Fibroblast of peridontal ligament (primary cell): ENCODE measurements at regions not wholly inside any gene's neighbourhood (a gene's known extent, or its start where the extent isn't known, plus 50 kb on each side); places are given as distances from the start of the nearest gene placed in this dataset.
"Not testable (repeated sequence)": the region's sequence is repeated elsewhere in the genome, so short reads cannot be mapped to it uniquely, and the experiment has no call there.

Source experiments
- DNase-seq: peaks from one replicate; pipeline ENCODE4 v3.0.0-alpha.2; 2010; ENCODE audit errors: extremely low read depth

- not testable (repeated sequence) for DNase-seq
Measured at GRCh38 chr4:157679326-157679725, 458.8 kb downstream of the GRIA2 start.

- no peak for DNase-seq
Measured at GRCh38 chr4:157678478-157678877, 457.9 kb downstream of the GRIA2 start.

- no peak for DNase-seq
Measured at GRCh38 chr4:157674699-157675098, 454.2 kb downstream of the GRIA2 start.

GRCh38 chr4:157667836-157668235 lies 447.3 kb downstream of the GRIA2 start:
- no peak for DNase-seq

- peak; percentile 78 for DNase-seq
Measured at GRCh38 chr4:157664726-157665125, 444.2 kb downstream of the GRIA2 start.

GRCh38 chr4:157655096-157655809 lies 434.7 kb downstream of the GRIA2 start:
- DNase-seq = no peak

GRCh38 chr4:157643257-157643656 lies 422.7 kb downstream of the GRIA2 start:
- DNase-seq = no peak

GRCh38 chr4:157634057-157634456 lies 413.5 kb downstream of the GRIA2 start:
- DNase-seq = no peak

- no peak for DNase-seq
Measured at GRCh38 chr4:157616741-157617472, 396.4 kb downstream of the GRIA2 start.

GRCh38 chr4:157607996-157608395 lies 387.5 kb downstream of the GRIA2 start:
- DNase-seq = no peak

GRCh38 chr4:157600583-157600982 lies 380.1 kb downstream of the GRIA2 start:
- no peak for DNase-seq

GRCh38 chr4:157591245-157591644 lies 370.7 kb downstream of the GRIA2 start:
- DNase-seq = no peak

GRCh38 chr4:157590679-157591078 lies 370.2 kb downstream of the GRIA2 start:
- DNase-seq = no peak

- DNase-seq = no peak
Measured at GRCh38 chr4:157587681-157588423, 367.3 kb downstream of the GRIA2 start.

GRCh38 chr4:157582141-157582540 lies 361.6 kb downstream of the GRIA2 start:
- DNase-seq = no peak

- DNase-seq = no peak
Measured at GRCh38 chr4:157576671-157577217, 356.2 kb downstream of the GRIA2 start.

- no peak for DNase-seq
Measured at GRCh38 chr4:157575339-157575738, 354.8 kb downstream of the GRIA2 start.

GRCh38 chr4:157574606-157575005 lies 354.1 kb downstream of the GRIA2 start:
- DNase-seq = no peak

- DNase-seq = no peak
Measured at GRCh38 chr4:157572951-157573350, 352.4 kb downstream of the GRIA2 start.

- no peak for DNase-seq
Measured at GRCh38 chr4:157572284-157572683, 351.8 kb downstream of the GRIA2 start.

GRCh38 chr4:157564771-157565170 lies 344.2 kb downstream of the GRIA2 start:
- DNase-seq = no peak

- DNase-seq = no peak
Measured at GRCh38 chr4:157564218-157564617, 343.7 kb downstream of the GRIA2 start.
